HepG2 (cell line): ENCODE measurements at regions not wholly inside any gene's neighbourhood (a gene's known extent, or its start where the extent isn't known, plus 50 kb on each side); places are given as distances from the start of the nearest gene placed in this dataset.

ENCODE experiments used
- ATAC-seq: fragments of 200-7000 bp; cut with Tn5 transposase; 3 replicates; pipeline ENCODE4 v1.9.1; 2020; ENCODE audit warnings: mild to moderate bottlenecking, moderate library complexity
- BruUV-seq: library from RNA; stranded (reverse); fragments of 400-500 nt; replicated peaks from 2 replicates; lab custom pipeline; 2021; lab: Mats Ljungman, UMichigan
- CTCF ChIA-PET: fragments of 300-600 bp; formaldehyde crosslinking; extraction: SDS; loops from one replicate; lab custom pipeline; 2021; ENCODE audit warnings: low total read pairs, inconsistent platforms, low intra/inter-chr PET ratio; lab: Yijun Ruan, JAX
- POLR2A ChIA-PET: fragments of 350-600 bp; sonication (Branson Sonifier 250); formaldehyde crosslinking; loops from one replicate; lab custom pipeline; 2020; ENCODE audit warnings: antibody characterized with exemption, inconsistent platforms; lab: Yijun Ruan, JAX
- DNase-seq: peaks from one replicate; pipeline ENCODE4 v3.0.0-alpha.2; 2015; ENCODE audit warnings: low spot score
- FAIRE-seq: peaks from 3 replicates; lab custom pipeline; 2011; peaks lifted over from hg19 to GRCh38; lab: Jason Lieb, UNC
- H2AFZ ChIP-seq: one replicate; pipeline ENCODE4 v1.6.1; 2011; ENCODE audit warnings: low read length, inconsistent platforms
- H3K27ac ChIP-seq: fragments of 300-600 bp; 3 replicates; pipeline ENCODE4 v1.8.0; 2011; ENCODE audit warnings: mixed run types, mild to moderate bottlenecking, mixed read lengths, low read length, inconsistent platforms; ENCODE audit not compliant: insufficient read depth; ENCODE audit errors: extremely low read length
- H3K27me3 ChIP-seq, 2 experiments: fragments of 200-600 bp in 1 of 2; 2 replicates in 1 of 2; 3 replicates in 1 of 2; pipeline versions ENCODE4 v1.6.0 to v1.8.0; 2011; ENCODE audit warnings: low read length in 2 of 2, mild to moderate bottlenecking in 2 of 2, moderate library complexity in 2 of 2, inconsistent platforms in 1 of 2; ENCODE audit not compliant: insufficient read depth in 2 of 2, control insufficient read depth in 1 of 2
- H3K36me3 ChIP-seq, 2 experiments: fragments of 200-600 bp in 1 of 2; replicated peaks in 1 of 2; 2 replicates in 1 of 2; 3 replicates in 1 of 2; pipeline versions ENCODE4 v1.5.1 to v1.8.0; 2011; ENCODE audit warnings: low read length in 2 of 2, inconsistent platforms in 1 of 2; ENCODE audit not compliant: insufficient read depth in 2 of 2, control insufficient read depth in 1 of 2
- H3K4me1 ChIP-seq: 2 replicates; pipeline ENCODE4 v1.5.1; 2012; ENCODE audit warnings: low read length, inconsistent platforms; ENCODE audit not compliant: insufficient read depth
- H3K4me2 ChIP-seq: 2 replicates; pipeline ENCODE4 v1.6.0; 2011; ENCODE audit warnings: low read depth, low read length, inconsistent platforms
- H3K4me3 ChIP-seq, 3 experiments: fragments of 200-600 bp in 1 of 3; sonication (generic), shearing (Covaris generic) in 1 of 3; replicated peaks in 1 of 3; 2 replicates each; pipeline ENCODE4 v1.5.1; 2011 to 2016; ENCODE audit warnings: low read length in 3 of 3, inconsistent platforms in 2 of 3, low read depth in 2 of 3, mild to moderate bottlenecking in 2 of 3, control low read depth in 1 of 3, mixed read lengths in 1 of 3; ENCODE audit not compliant: insufficient read depth in 1 of 3
- H3K79me2 ChIP-seq: one replicate; pipeline ENCODE4 v1.6.1; 2011; ENCODE audit warnings: low read length, inconsistent platforms; ENCODE audit not compliant: insufficient read depth
- H3K9ac ChIP-seq: 2 replicates; pipeline ENCODE4 v1.6.0; 2011; ENCODE audit warnings: mild to moderate bottlenecking, low read depth, low read length, inconsistent platforms; ENCODE audit not compliant: insufficient read depth
- H3K9me3 ChIP-seq: 2 replicates; pipeline ENCODE4 v1.5.1; 2012; ENCODE audit warnings: mild to moderate bottlenecking, low read length
- H4K20me1 ChIP-seq: 2 replicates; pipeline ENCODE4 v1.6.0; 2011; ENCODE audit warnings: inconsistent platforms, mild to moderate bottlenecking, low read length, moderate library complexity; ENCODE audit not compliant: insufficient read depth
- ATF7-NPFF ChIP-seq: sonication (generic); formaldehyde crosslinking; IDR thresholded peaks from 2 replicates; pipeline ENCODE4 v1.8.1; 2023; ENCODE audit warnings: mild to moderate bottlenecking, low read depth, missing genetic modification reagents, moderate library complexity
- MAF1 ChIP-seq: sonication (generic); formaldehyde crosslinking; IDR thresholded peaks from 2 replicates; pipeline ENCODE4 v1.5.0; 2020; ENCODE audit warnings: missing genetic modification reagents, borderline replicate concordance
- MAZ ChIP-seq, 2 experiments: sonication (generic) in 1 of 2; formaldehyde crosslinking in 1 of 2; IDR thresholded peaks; 2 replicates each; pipeline versions ENCODE4 v1.5.0 to v1.6.1; 2012 to 2020; ENCODE audit warnings: low read depth in 2 of 2, mild to moderate bottlenecking in 2 of 2, borderline replicate concordance in 1 of 2, improper control_type of control experiment in 1 of 2, low read length in 1 of 2, missing genetic modification reagents in 1 of 2, moderate library complexity in 1 of 2
- STAT5B ChIP-seq: sonication (generic); formaldehyde crosslinking; IDR thresholded peaks from 2 replicates; pipeline ENCODE4 v1.4.0; 2020; ENCODE audit warnings: missing genetic modification reagents
- STAT6 ChIP-seq: sonication (generic); formaldehyde crosslinking; IDR thresholded peaks from 2 replicates; pipeline ENCODE4 v1.4.0; 2020; ENCODE audit warnings: missing genetic modification reagents, mild to moderate bottlenecking, borderline replicate concordance
- TEAD3 ChIP-seq: optimal IDR thresholded peaks from 2 replicates; pipeline ENCODE3; 2016; ENCODE audit warnings: borderline replicate concordance
- ZKSCAN5 ChIP-seq: sonication (generic); formaldehyde crosslinking; IDR thresholded peaks from 2 replicates; pipeline ENCODE4 v1.5.1; 2020; ENCODE audit warnings: mild to moderate bottlenecking, missing genetic modification reagents
- ZNF205 ChIP-seq: IDR thresholded peaks from 2 replicates; pipeline ENCODE4 v1.6.1; 2018; ENCODE audit warnings: missing biosample characterization, missing genetic modification reagents
- ZNF83 ChIP-seq: sonication (generic); formaldehyde crosslinking; IDR thresholded peaks from 2 replicates; pipeline ENCODE4 v1.4.0; 2020; ENCODE audit warnings: missing genetic modification reagents, mild to moderate bottlenecking, borderline replicate concordance
- ZNF841 ChIP-seq: sonication (generic); formaldehyde crosslinking; IDR thresholded peaks from 2 replicates; pipeline ENCODE4 v1.8.1; 2023; ENCODE audit warnings: missing genetic modification reagents, borderline replicate concordance
- WGBS: methylation state at CpG from one replicate; pipeline ENCODE4 v1.1.6; 2017; ENCODE audit warnings: low lambda C conversion rate; 5-methylcytosine and 5-hydroxymethylcytosine counted together
- in situ Hi-C: cut with HindIII; loops from 2 replicates; pipeline ENCODE4 v1.10.0; 2017; ENCODE audit warnings: low pct_unique_long_range_greater_than_20kb; ENCODE audit not compliant: extremely low pct_ligation_motif_present
- intact Hi-C: fragments of 100-400 bp; cut with micrococcal nuclease; formaldehyde crosslinking; loops from one replicate; pipeline ENCODE4 v1.10.0; 2022; ENCODE audit not compliant: unreplicated experiment

- TF ChIP-seq STAT6 (no peak), ZKSCAN5 (CRISPR knock-in tag) (no peak), ZNF205 (no peak), MAZ (IDR thresholded peaks at IDR 0.05; ENCODE audit: borderline replicate concordance, low read depth, low read length) (no peak), MAZ (CRISPR knock-in tag; IDR thresholded peaks at IDR 0.05; ENCODE audit: low read depth) (no peak), ZNF83 (no peak), MAF1 (CRISPR knock-in tag) (no peak), TEAD3 (CRISPR knock-in tag) (no peak)
Observed at GRCh38 chrX:122238801-122239200, 945.3 kb upstream of the GRIA3 start (continued).

GRCh38 chrX:122241959-122242358, 942.1 kb upstream of the GRIA3 start:
- no peak overlapping the region for H3K4me3 ChIP-seq
- no peak overlapping the region for H2AFZ ChIP-seq
- POLR2A ChIA-PET: no interaction called here
- H3K27me3 ChIP-seq: no peaks in the 10 kb centered on the region
- H4K20me1 ChIP-seq: no peaks in the 10 kb centered on the region
- no peak overlapping the region for H3K27ac ChIP-seq
- H3K4me1 ChIP-seq: no peaks in the 10 kb centered on the region
- DNase-seq (no peak), ATAC-seq (no peak), FAIRE-seq (no peak)
- in situ Hi-C loops (no loop called here), intact Hi-C loops (no loop called here)
- TF ChIP-seq ZNF841 (CRISPR knock-in tag): no peak
- no peak for TF ChIP-seq ATF7-NPFF (CRISPR knock-in tag)
- no peak for TF ChIP-seq STAT5B (CRISPR knock-in tag)
- no peaks in the 10 kb centered on the region for H3K36me3 ChIP-seq
- BruUV-seq: no TSS peak
- CTCF ChIA-PET: no interaction called here
- peaks cover 2% of the 10 kb centered on the region for H3K9me3 ChIP-seq
- no peak overlapping the region for H3K4me2 ChIP-seq
- H3K9ac ChIP-seq: no peak overlapping the region
- H3K79me2 ChIP-seq: no peaks in the 10 kb centered on the region
- 0% methylated on average over 1 of the region's 7 CpGs for WGBS
